SK-N-SH treated with all-trans-retinoic acid at 6 μM for 48 hours (cell line): ENCODE measurements at regions not wholly inside any gene's neighbourhood (a gene's known extent, or its start where the extent isn't known, plus 50 kb on each side); places are given as distances from the start of the nearest gene placed in this dataset.

Source experiments
- ATAC-seq: fragments of 200-7000 bp; cut with Tn5 transposase; 3 replicates; pipeline ENCODE4 v1.9.1; 2020; ENCODE audit warnings: mild to moderate bottlenecking, moderate library complexity
- ARNTL ChIP-seq: fragments of 450-650 bp; formaldehyde crosslinking; IDR thresholded peaks from 2 replicates; pipeline ENCODE4 v1.5.0; 2020; ENCODE audit warnings: low read depth, mild to moderate bottlenecking, moderate library complexity, borderline replicate concordance
- BACH2 ChIP-seq: fragments of 250-450 bp; sonication (Bioruptor Pico); IDR thresholded peaks from 2 replicates; pipeline ENCODE4 v1.9.0; 2021; ENCODE audit warnings: mild to moderate bottlenecking, borderline replicate concordance
- CREB5 ChIP-seq: fragments of 250-450 bp; sonication (Bioruptor Pico); IDR thresholded peaks from 2 replicates; pipeline ENCODE4 v1.5.1; 2020; ENCODE audit warnings: low read depth, mild to moderate bottlenecking, moderate library complexity
- CSDC2 ChIP-seq: fragments of 250-450 bp; sonication (Bioruptor Pico); IDR thresholded peaks from 2 replicates; pipeline ENCODE4 v1.5.0; 2020; ENCODE audit warnings: mild to moderate bottlenecking, moderate library complexity
- ESRRG ChIP-seq: fragments of 250-450 bp; sonication (Bioruptor Pico); IDR thresholded peaks from 2 replicates; pipeline ENCODE4 v1.6.1; 2021; ENCODE audit warnings: mild to moderate bottlenecking
- GLIS3 ChIP-seq: fragments of 250-450 bp; sonication (Bioruptor Pico); IDR thresholded peaks from 2 replicates; pipeline ENCODE4 v1.5.0; 2020; ENCODE audit warnings: mild to moderate bottlenecking, moderate library complexity
- PATZ1 ChIP-seq: fragments of 250-450 bp; sonication (Bioruptor Pico); IDR thresholded peaks from 2 replicates; pipeline ENCODE4 v1.8.0; 2020; ENCODE audit warnings: mild to moderate bottlenecking, moderate library complexity, borderline replicate concordance
- PPARA ChIP-seq: fragments of 250-450 bp; sonication (Bioruptor Pico); IDR thresholded peaks from 2 replicates; pipeline ENCODE4 v1.5.0; 2020; ENCODE audit warnings: mild to moderate bottlenecking, borderline replicate concordance
- RARB ChIP-seq: fragments of 250-450 bp; sonication (Bioruptor Pico); IDR thresholded peaks from 2 replicates; pipeline ENCODE4 v1.8.0; 2021; ENCODE audit warnings: mild to moderate bottlenecking, moderate library complexity
- SNAI2 ChIP-seq: fragments of 250-450 bp; sonication (Bioruptor Pico); IDR thresholded peaks from 2 replicates; pipeline ENCODE4 v1.5.0; 2020; ENCODE audit warnings: mild to moderate bottlenecking, moderate library complexity
- TCF4 ChIP-seq: fragments of 250-450 bp; sonication (Bioruptor Pico); IDR thresholded peaks from 2 replicates; pipeline ENCODE4 v1.8.0; 2021; ENCODE audit warnings: mild to moderate bottlenecking, moderate library complexity, borderline replicate concordance
- TOX ChIP-seq: fragments of 250-450 bp; sonication (Bioruptor Pico); IDR thresholded peaks from 2 replicates; pipeline ENCODE4 v1.8.0; 2021; ENCODE audit warnings: mild to moderate bottlenecking, moderate library complexity, borderline replicate concordance
- TSHZ2 ChIP-seq: fragments of 250-450 bp; sonication (Bioruptor Pico); IDR thresholded peaks from 2 replicates; pipeline ENCODE4 v1.5.0; 2020; ENCODE audit warnings: mild to moderate bottlenecking, moderate library complexity
- ZC3H10 ChIP-seq: fragments of 250-450 bp; sonication (Bioruptor Pico); IDR thresholded peaks from 2 replicates; pipeline ENCODE4 v1.5.1; 2021; ENCODE audit warnings: mild to moderate bottlenecking, moderate library complexity
- ZFP30 ChIP-seq: fragments of 450-650 bp; formaldehyde crosslinking; IDR thresholded peaks from 2 replicates; pipeline ENCODE4 v1.5.0; 2022; ENCODE audit warnings: mild to moderate bottlenecking, moderate library complexity
- ZNF565 ChIP-seq: fragments of 450-650 bp; formaldehyde crosslinking; conservative IDR thresholded peaks from 2 replicates; pipeline ENCODE4 v1.5.0; 2020; ENCODE audit warnings: low read depth, mild to moderate bottlenecking, moderate library complexity
- ZNF70 ChIP-seq: fragments of 450-650 bp; formaldehyde crosslinking; IDR thresholded peaks from 2 replicates; pipeline ENCODE4 v1.5.0; 2020; ENCODE audit warnings: mild to moderate bottlenecking, moderate library complexity
- TF ChIP-seq, protein P1 (sequence below): fragments of 250-450 bp; sonication (Bioruptor Pico); IDR thresholded peaks from 2 replicates; pipeline ENCODE4 v1.5.1; 2021; ENCODE audit warnings: mild to moderate bottlenecking, moderate library complexity

- TF ChIP-seq TCF4 (CRISPR knock-in tag) (no peak), CREB5 (CRISPR knock-in tag) (no peak), SNAI2 (CRISPR knock-in tag) (no peak), PPARA (CRISPR knock-in tag) (no peak), ZNF70 (no peak), PATZ1 (CRISPR knock-in tag) (no peak), ARNTL (no peak), RARB (CRISPR knock-in tag) (no peak), GLIS3 (CRISPR knock-in tag) (no peak), ZNF565 (CRISPR knock-in tag) (no peak), ESRRG (no peak), CSDC2 (no peak), BACH2 (CRISPR knock-in tag) (no peak), TOX (CRISPR knock-in tag) (no peak), ZC3H10 (CRISPR knock-in tag) (no peak), TSHZ2 (no peak)
- TF ChIP-seq, protein P1, sequence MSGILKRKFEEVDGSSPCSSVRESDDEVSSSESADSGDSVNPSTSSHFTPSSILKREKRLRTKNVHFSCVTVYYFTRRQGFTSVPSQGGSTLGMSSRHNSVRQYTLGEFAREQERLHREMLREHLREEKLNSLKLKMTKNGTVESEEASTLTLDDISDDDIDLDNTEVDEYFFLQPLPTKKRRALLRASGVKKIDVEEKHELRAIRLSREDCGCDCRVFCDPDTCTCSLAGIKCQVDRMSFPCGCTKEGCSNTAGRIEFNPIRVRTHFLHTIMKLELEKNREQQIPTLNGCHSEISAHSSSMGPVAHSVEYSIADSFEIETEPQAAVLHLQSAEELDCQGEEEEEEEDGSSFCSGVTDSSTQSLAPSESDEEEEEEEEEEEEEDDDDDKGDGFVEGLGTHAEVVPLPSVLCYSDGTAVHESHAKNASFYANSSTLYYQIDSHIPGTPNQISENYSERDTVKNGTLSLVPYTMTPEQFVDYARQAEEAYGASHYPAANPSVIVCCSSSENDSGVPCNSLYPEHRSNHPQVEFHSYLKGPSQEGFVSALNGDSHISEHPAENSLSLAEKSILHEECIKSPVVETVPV (CRISPR knock-in tag), result no peak
Observed at GRCh38 chr14:86532219-86532618, 1002.3 kb downstream of the FLRT2 start.

DNA sequence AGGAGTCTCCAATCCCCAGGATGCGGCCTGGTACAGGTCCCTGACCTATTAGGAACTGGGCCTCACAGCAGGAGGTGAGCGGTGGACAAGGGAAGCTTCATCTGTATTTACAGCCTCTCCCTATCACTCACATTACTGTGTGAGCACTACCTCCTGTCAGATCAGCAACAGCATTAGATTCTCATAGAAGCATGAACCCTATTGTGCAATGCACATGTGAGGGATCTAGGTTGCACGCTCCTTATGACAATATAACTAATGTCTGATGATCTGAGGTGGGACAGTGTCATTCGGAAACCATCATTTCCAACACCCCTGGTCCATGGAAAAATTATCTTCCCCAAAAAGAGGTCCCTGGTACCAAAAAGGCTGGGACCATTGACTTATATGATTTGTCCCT is 1000.5 kb downstream of the FLRT2 start:
- ATAC-seq, result no peak
- TF ChIP-seq, protein P1 (CRISPR knock-in tag), result no peak
- TF ChIP-seq ZNF565 (CRISPR knock-in tag), result no peak
- no peak for TF ChIP-seq BACH2 (CRISPR knock-in tag)

More at GRCh38 chr14:86532219-86532618, 1002.3 kb downstream of the FLRT2 start:
- ATAC-seq, result no peak

- ATAC-seq, result no peak
- TF ChIP-seq TOX (CRISPR knock-in tag), result no peak
Observed at GRCh38 chr14:86527312-86527711, 997.4 kb downstream of the FLRT2 start.

- no peak for ATAC-seq
- TF ChIP-seq RARB (CRISPR knock-in tag) (no peak), TOX (CRISPR knock-in tag) (no peak), ZFP30 (CRISPR knock-in tag) (no peak), PPARA (CRISPR knock-in tag) (no peak), TCF4 (CRISPR knock-in tag) (no peak)
- TF ChIP-seq, protein P1 (CRISPR knock-in tag), result no peak
Observed at GRCh38 chr14:86525673-86526072, 995.7 kb downstream of the FLRT2 start.
